ENCODE measurements at regions not wholly inside any gene's neighbourhood (a gene's known extent, or its start where the extent isn't known, plus 50 kb on each side); places are given as distances from the start of the nearest gene placed in this dataset.

- DNase-seq (ENCODE audit: low read depth in 2 of 2): no peak
- Histone ChIP-seq H3K27ac (ENCODE audit: insufficient read depth, low read length) (no peak overlapping the region), H2AFZ (ENCODE audit: low read length) (no peak overlapping the region), H3K79me2 (ENCODE audit: control insufficient read depth, insufficient read depth, low read length) (no peaks in the 10 kb centered on the region), H3K9ac (ENCODE audit: insufficient read depth, low read length) (no peak overlapping the region), H3K4me3 (replicated peaks in 1 of 4; ENCODE audit: control extremely low read depth in 1 of 4, insufficient read depth in 1 of 4, low read depth in 3 of 4, low read length in 4 of 4) (no peak overlapping the region), H3K4me2 (ENCODE audit: extremely low read depth, insufficient read depth, low read length) (no peak overlapping the region), H3K9me3 (ENCODE audit: control insufficient read depth, insufficient read depth, low read depth, low read length) (no peaks in the 10 kb centered on the region), H3K4me1 (ENCODE audit: control insufficient read depth, extremely low read depth, insufficient read depth, low read length) (no peaks in the 10 kb centered on the region), H3K27me3 (ENCODE audit: control insufficient read depth, insufficient read depth, low read length) (peaks cover 5% of the 10 kb centered on the region), H3K36me3 (ENCODE audit: control insufficient read depth, insufficient read depth, low read length) (no peaks in the 10 kb centered on the region), H4K20me1 (ENCODE audit: control insufficient read depth, extremely low read depth, insufficient read depth, low read length) (no peaks in the 10 kb centered on the region)
- no peak for TF ChIP-seq EZH2 (IDR thresholded peaks at IDR 0.05; ENCODE audit: low read length, missing control alignments)
- no peak for TF ChIP-seq CTCF (conservative IDR thresholded peaks at IDR 0.05 in 1 of 2, IDR thresholded peaks at IDR 0.05 in 1 of 2; ENCODE audit: low read depth in 1 of 2, low read length in 2 of 2)
Observed at GRCh38 chr2:105541189-105542050, 142.6 kb upstream of the FHL2 start.

- no peak for TF ChIP-seq CTCF (conservative IDR thresholded peaks at IDR 0.05 in 1 of 2, IDR thresholded peaks at IDR 0.05 in 1 of 2; ENCODE audit: low read depth in 1 of 2, low read length in 2 of 2)
- no peak for TF ChIP-seq EZH2 (IDR thresholded peaks at IDR 0.05; ENCODE audit: low read length, missing control alignments)
- H3K4me3 ChIP-seq (replicated peaks in 1 of 4; ENCODE audit: control extremely low read depth in 1 of 4, insufficient read depth in 1 of 4, low read depth in 3 of 4, low read length in 4 of 4): no peak overlapping the region
- no peaks in the 10 kb centered on the region for H3K4me1 ChIP-seq (ENCODE audit: control insufficient read depth, extremely low read depth, insufficient read depth, low read length)
- H3K27ac ChIP-seq (ENCODE audit: insufficient read depth, low read length): no peak overlapping the region
- no peaks in the 10 kb centered on the region for H3K36me3 ChIP-seq (ENCODE audit: control insufficient read depth, insufficient read depth, low read length)
- H3K79me2 ChIP-seq (ENCODE audit: control insufficient read depth, insufficient read depth, low read length): no peaks in the 10 kb centered on the region
- H3K27me3 ChIP-seq (ENCODE audit: control insufficient read depth, insufficient read depth, low read length): peaks cover 5% of the 10 kb centered on the region
- no peak overlapping the region for H3K9ac ChIP-seq (ENCODE audit: insufficient read depth, low read length)
- no peaks in the 10 kb centered on the region for H4K20me1 ChIP-seq (ENCODE audit: control insufficient read depth, extremely low read depth, insufficient read depth, low read length)
- no peaks in the 10 kb centered on the region for H3K9me3 ChIP-seq (ENCODE audit: control insufficient read depth, insufficient read depth, low read depth, low read length)
- no peak for DNase-seq (ENCODE audit: low read depth in 2 of 2)
- H3K4me2 ChIP-seq (ENCODE audit: extremely low read depth, insufficient read depth, low read length): no peak overlapping the region
- H2AFZ ChIP-seq (ENCODE audit: low read length): no peak overlapping the region
Observed at GRCh38 chr2:105540642-105541041, 141.8 kb upstream of the FHL2 start.

- H3K9ac ChIP-seq (ENCODE audit: insufficient read depth, low read length): no peak overlapping the region
- H3K9me3 ChIP-seq (ENCODE audit: control insufficient read depth, insufficient read depth, low read depth, low read length): no peaks in the 10 kb centered on the region
- TF ChIP-seq EZH2 (IDR thresholded peaks at IDR 0.05; ENCODE audit: low read length, missing control alignments): no peak
- no peak for TF ChIP-seq CTCF (conservative IDR thresholded peaks at IDR 0.05 in 1 of 2, IDR thresholded peaks at IDR 0.05 in 1 of 2; ENCODE audit: low read depth in 1 of 2, low read length in 2 of 2)
- peak in 1 of 2 donors; percentile 19 for DNase-seq (ENCODE audit: low read depth in 2 of 2)
- H3K4me2 ChIP-seq (ENCODE audit: extremely low read depth, insufficient read depth, low read length): no peak overlapping the region
- peaks cover 3% of the 10 kb centered on the region for H3K27me3 ChIP-seq (ENCODE audit: control insufficient read depth, insufficient read depth, low read length)
- no peaks in the 10 kb centered on the region for H3K4me1 ChIP-seq (ENCODE audit: control insufficient read depth, extremely low read depth, insufficient read depth, low read length)
- H4K20me1 ChIP-seq (ENCODE audit: control insufficient read depth, extremely low read depth, insufficient read depth, low read length): no peaks in the 10 kb centered on the region
- no peak overlapping the region for H3K27ac ChIP-seq (ENCODE audit: insufficient read depth, low read length)
- no peak overlapping the region for H3K4me3 ChIP-seq (replicated peaks in 1 of 4; ENCODE audit: control extremely low read depth in 1 of 4, insufficient read depth in 1 of 4, low read depth in 3 of 4, low read length in 4 of 4)
- H2AFZ ChIP-seq (ENCODE audit: low read length): no peak overlapping the region
- no peaks in the 10 kb centered on the region for H3K36me3 ChIP-seq (ENCODE audit: control insufficient read depth, insufficient read depth, low read length)
- H3K79me2 ChIP-seq (ENCODE audit: control insufficient read depth, insufficient read depth, low read length): no peaks in the 10 kb centered on the region
Observed at GRCh38 chr2:105539331-105539730, 140.5 kb upstream of the FHL2 start.
